HepG2 (cell line): ENCODE measurements at regions not wholly inside any gene's neighbourhood (a gene's known extent, or its start where the extent isn't known, plus 50 kb on each side); places are given as distances from the start of the nearest gene placed in this dataset.
"Not testable (repeated sequence)": the region's sequence is repeated elsewhere in the genome, so short reads cannot be mapped to it uniquely, and the experiment has no call there.

Experiments used
- ATAC-seq: fragments of 200-7000 bp; cut with Tn5 transposase; 3 replicates; pipeline ENCODE4 v1.9.1; 2020; ENCODE audit warnings: mild to moderate bottlenecking, moderate library complexity
- BruUV-seq: library from RNA; stranded (reverse); fragments of 400-500 nt; replicated peaks from 2 replicates; lab custom pipeline; 2021; lab: Mats Ljungman, UMichigan
- CTCF ChIA-PET: fragments of 300-600 bp; formaldehyde crosslinking; extraction: SDS; loops from one replicate; lab custom pipeline; 2021; ENCODE audit warnings: low total read pairs, inconsistent platforms, low intra/inter-chr PET ratio; lab: Yijun Ruan, JAX
- POLR2A ChIA-PET: fragments of 350-600 bp; sonication (Branson Sonifier 250); formaldehyde crosslinking; loops from one replicate; lab custom pipeline; 2020; ENCODE audit warnings: antibody characterized with exemption, inconsistent platforms; lab: Yijun Ruan, JAX
- DNase-seq: peaks from one replicate; pipeline ENCODE4 v3.0.0-alpha.2; 2015; ENCODE audit warnings: low spot score
- FAIRE-seq: peaks from 3 replicates; lab custom pipeline; 2011; peaks lifted over from hg19 to GRCh38; lab: Jason Lieb, UNC
- H2AFZ ChIP-seq: one replicate; pipeline ENCODE4 v1.6.1; 2011; ENCODE audit warnings: low read length, inconsistent platforms
- H3K27ac ChIP-seq: fragments of 300-600 bp; 3 replicates; pipeline ENCODE4 v1.8.0; 2011; ENCODE audit warnings: mixed run types, mild to moderate bottlenecking, mixed read lengths, low read length, inconsistent platforms; ENCODE audit not compliant: insufficient read depth; ENCODE audit errors: extremely low read length
- H3K27me3 ChIP-seq, 2 experiments: fragments of 200-600 bp in 1 of 2; 2 replicates in 1 of 2; 3 replicates in 1 of 2; pipeline versions ENCODE4 v1.6.0 to v1.8.0; 2011; ENCODE audit warnings: low read length in 2 of 2, mild to moderate bottlenecking in 2 of 2, moderate library complexity in 2 of 2, inconsistent platforms in 1 of 2; ENCODE audit not compliant: insufficient read depth in 2 of 2, control insufficient read depth in 1 of 2
- H3K36me3 ChIP-seq, 2 experiments: fragments of 200-600 bp in 1 of 2; replicated peaks in 1 of 2; 2 replicates in 1 of 2; 3 replicates in 1 of 2; pipeline versions ENCODE4 v1.5.1 to v1.8.0; 2011; ENCODE audit warnings: low read length in 2 of 2, inconsistent platforms in 1 of 2; ENCODE audit not compliant: insufficient read depth in 2 of 2, control insufficient read depth in 1 of 2
- H3K4me1 ChIP-seq: 2 replicates; pipeline ENCODE4 v1.5.1; 2012; ENCODE audit warnings: low read length, inconsistent platforms; ENCODE audit not compliant: insufficient read depth
- H3K4me2 ChIP-seq: 2 replicates; pipeline ENCODE4 v1.6.0; 2011; ENCODE audit warnings: low read depth, low read length, inconsistent platforms
- H3K4me3 ChIP-seq, 3 experiments: fragments of 200-600 bp in 1 of 3; sonication (generic), shearing (Covaris generic) in 1 of 3; replicated peaks in 1 of 3; 2 replicates each; pipeline ENCODE4 v1.5.1; 2011 to 2016; ENCODE audit warnings: low read length in 3 of 3, inconsistent platforms in 2 of 3, low read depth in 2 of 3, mild to moderate bottlenecking in 2 of 3, control low read depth in 1 of 3, mixed read lengths in 1 of 3; ENCODE audit not compliant: insufficient read depth in 1 of 3
- H3K79me2 ChIP-seq: one replicate; pipeline ENCODE4 v1.6.1; 2011; ENCODE audit warnings: low read length, inconsistent platforms; ENCODE audit not compliant: insufficient read depth
- H3K9ac ChIP-seq: 2 replicates; pipeline ENCODE4 v1.6.0; 2011; ENCODE audit warnings: mild to moderate bottlenecking, low read depth, low read length, inconsistent platforms; ENCODE audit not compliant: insufficient read depth
- H3K9me3 ChIP-seq: 2 replicates; pipeline ENCODE4 v1.5.1; 2012; ENCODE audit warnings: mild to moderate bottlenecking, low read length
- H4K20me1 ChIP-seq: 2 replicates; pipeline ENCODE4 v1.6.0; 2011; ENCODE audit warnings: inconsistent platforms, mild to moderate bottlenecking, low read length, moderate library complexity; ENCODE audit not compliant: insufficient read depth
- WGBS: methylation state at CpG from one replicate; pipeline ENCODE4 v1.1.6; 2017; ENCODE audit warnings: low lambda C conversion rate; 5-methylcytosine and 5-hydroxymethylcytosine counted together
- in situ Hi-C: cut with HindIII; loops from 2 replicates; pipeline ENCODE4 v1.10.0; 2017; ENCODE audit warnings: low pct_unique_long_range_greater_than_20kb; ENCODE audit not compliant: extremely low pct_ligation_motif_present
- intact Hi-C: fragments of 100-400 bp; cut with micrococcal nuclease; formaldehyde crosslinking; loops from one replicate; pipeline ENCODE4 v1.10.0; 2022; ENCODE audit not compliant: unreplicated experiment

- H3K4me1 ChIP-seq, H3K9ac ChIP-seq, H3K36me3 ChIP-seq, H2AFZ ChIP-seq, POLR2A ChIA-PET, H3K9me3 ChIP-seq, H3K4me2 ChIP-seq, H3K27me3 ChIP-seq, H3K4me3 ChIP-seq, intact Hi-C loops, H4K20me1 ChIP-seq, BruUV-seq, in situ Hi-C loops, H3K79me2 ChIP-seq, H3K27ac ChIP-seq, DNase-seq: not testable (repeated sequence)
- FAIRE-seq (peak; percentile 92), ATAC-seq (peak; percentile 80)
- CTCF ChIA-PET = interaction anchor here (1.1 kb wide), 1 partner anchor 928 kb away, joined by 3 read pairs; no protein-coding TSS in a partner anchor
- WGBS = 0% methylated on average over 1 of the region's 2 CpGs
Measured at GRCh38 chr15:21284353-21284752, 155.9 kb downstream of the POTEB3 start.

GRCh38 chr15:21283210-21283609 is 157.1 kb downstream of the POTEB3 start:
- H3K27ac ChIP-seq, intact Hi-C loops, H3K4me1 ChIP-seq, H3K4me3 ChIP-seq, in situ Hi-C loops, ATAC-seq, POLR2A ChIA-PET, H3K4me2 ChIP-seq, H3K9ac ChIP-seq, H2AFZ ChIP-seq, FAIRE-seq, H3K9me3 ChIP-seq, BruUV-seq, H4K20me1 ChIP-seq, H3K36me3 ChIP-seq, H3K27me3 ChIP-seq, DNase-seq, H3K79me2 ChIP-seq: not testable (repeated sequence)
- CTCF ChIA-PET = interaction anchor here (1.1 kb wide), 1 partner anchor 927 kb away, joined by 3 read pairs; no protein-coding TSS in a partner anchor
- WGBS = no CpG with 5 or more reads among the region's 1 CpG

- BruUV-seq, ATAC-seq, H3K9ac ChIP-seq, H3K9me3 ChIP-seq, H3K4me1 ChIP-seq, in situ Hi-C loops, CTCF ChIA-PET, H3K4me2 ChIP-seq, DNase-seq, H3K27ac ChIP-seq, H3K27me3 ChIP-seq, H2AFZ ChIP-seq, H4K20me1 ChIP-seq, H3K36me3 ChIP-seq, POLR2A ChIA-PET, H3K79me2 ChIP-seq, H3K4me3 ChIP-seq, intact Hi-C loops: not testable (repeated sequence)
- peak; percentile 58 for FAIRE-seq
- no CpG with 5 or more reads among the region's 3 CpGs for WGBS
Measured at GRCh38 chr15:21280272-21280671, 160.0 kb downstream of the POTEB3 start.

GRCh38 chr15:21272176-21272982 is 167.9 kb downstream of the POTEB3 start:
- H3K36me3 ChIP-seq, in situ Hi-C loops, intact Hi-C loops, H3K79me2 ChIP-seq, H3K4me1 ChIP-seq, H3K9ac ChIP-seq, H2AFZ ChIP-seq, FAIRE-seq, H3K27ac ChIP-seq, H3K4me3 ChIP-seq, H4K20me1 ChIP-seq, H3K4me2 ChIP-seq, ATAC-seq, H3K9me3 ChIP-seq, DNase-seq, H3K27me3 ChIP-seq, BruUV-seq, POLR2A ChIA-PET, CTCF ChIA-PET: not testable (repeated sequence)
- WGBS = under 1% methylated on average over 3 of the region's 3 CpGs
